ENCODE measurements at regions not wholly inside any gene's neighbourhood (a gene's known extent, or its start where the extent isn't known, plus 50 kb on each side); places are given as distances from the start of the nearest gene placed in this dataset.
"Not testable (repeated sequence)": the region's sequence is repeated elsewhere in the genome, so short reads cannot be mapped to it uniquely, and the experiment has no call there.

- BruUV-seq (replicated peaks); in situ Hi-C loops (cut with MboI; ENCODE audit: low sequenced_read_pairs); H2BK5ac ChIP-seq (ENCODE audit: low read depth, low read length, poor library complexity, severe bottlenecking); H3K56ac ChIP-seq (ENCODE audit: extremely low read depth, insufficient read depth, low read length); H4K8ac ChIP-seq (ENCODE audit: low read depth in 2 of 2, low read length in 2 of 2); intact Hi-C loops (cut with micrococcal nuclease); H4K20me1 ChIP-seq (ENCODE audit: insufficient read depth, low read length); H3K36me3 ChIP-seq (ENCODE audit: control insufficient read depth, insufficient read depth, low read length); POLR2A ChIA-PET (ENCODE audit: unreplicated experiment); H3K4me3 ChIP-seq (ENCODE audit: insufficient read depth, low read depth, low read length); DNase-seq; H2AFZ ChIP-seq (replicated peaks; ENCODE audit: low read length, poor library complexity); H3K27me3 ChIP-seq (ENCODE audit: control insufficient read depth, insufficient read depth, low read length); H4K91ac ChIP-seq (ENCODE audit: insufficient read depth, low read depth, low read length); dilution Hi-C loops (cut with HindIII; ENCODE audit: low sequenced_read_pairs, unreplicated experiment); H3K23ac ChIP-seq (ENCODE audit: low read depth, low read length); H3K9me1 ChIP-seq (ENCODE audit: insufficient read depth, low read length); H3K18ac ChIP-seq (ENCODE audit: low read depth, low read length); H4K5ac ChIP-seq (ENCODE audit: low read depth, low read length); CTCF ChIA-PET; H3K27ac ChIP-seq (ENCODE audit: insufficient read depth, low read length); H2BK15ac ChIP-seq (ENCODE audit: low read depth, low read length); H3K9ac ChIP-seq (ENCODE audit: low read depth, low read length); H2BK120ac ChIP-seq (ENCODE audit: low read depth, low read length); H3K4ac ChIP-seq (ENCODE audit: low read depth, low read length); H3K79me1 ChIP-seq (ENCODE audit: low read depth in 1 of 2, low read length in 2 of 2); H2BK20ac ChIP-seq (ENCODE audit: low read depth, low read length); H2AK5ac ChIP-seq (ENCODE audit: low read depth, low read length); ATAC-seq (ENCODE audit: low read depth); H3K14ac ChIP-seq (replicated peaks; ENCODE audit: low read depth, low read length); H3K4me1 ChIP-seq (ENCODE audit: control insufficient read depth, insufficient read depth, low read length); H3K9me3 ChIP-seq (ENCODE audit: control insufficient read depth, insufficient read depth, low read length); H2AK9ac ChIP-seq (replicated peaks; ENCODE audit: low read depth, low read length, poor library complexity); H3K4me2 ChIP-seq (ENCODE audit: low read depth, low read length): not testable (repeated sequence)
Observed at GRCh38 chr20:30533653-30534052, 723.8 kb upstream of the DEFB115 start.

GRCh38 chr20:30537459-30537858 lies 720.0 kb upstream of the DEFB115 start:
- H3K27ac ChIP-seq (ENCODE audit: insufficient read depth, low read length); H3K4me2 ChIP-seq (ENCODE audit: low read depth, low read length); H2BK20ac ChIP-seq (ENCODE audit: low read depth, low read length); BruUV-seq (replicated peaks); H3K14ac ChIP-seq (replicated peaks; ENCODE audit: low read depth, low read length); CTCF ChIA-PET; H3K18ac ChIP-seq (ENCODE audit: low read depth, low read length); H3K27me3 ChIP-seq (ENCODE audit: control insufficient read depth, insufficient read depth, low read length); H3K36me3 ChIP-seq (ENCODE audit: control insufficient read depth, insufficient read depth, low read length); H2AK5ac ChIP-seq (ENCODE audit: low read depth, low read length); H3K79me1 ChIP-seq (ENCODE audit: low read depth in 1 of 2, low read length in 2 of 2); in situ Hi-C loops (cut with MboI; ENCODE audit: low sequenced_read_pairs); H3K56ac ChIP-seq (ENCODE audit: extremely low read depth, insufficient read depth, low read length); H3K9ac ChIP-seq (ENCODE audit: low read depth, low read length); H2AK9ac ChIP-seq (replicated peaks; ENCODE audit: low read depth, low read length, poor library complexity); POLR2A ChIA-PET (ENCODE audit: unreplicated experiment); H3K4me1 ChIP-seq (ENCODE audit: control insufficient read depth, insufficient read depth, low read length); H3K9me1 ChIP-seq (ENCODE audit: insufficient read depth, low read length); DNase-seq; H3K4ac ChIP-seq (ENCODE audit: low read depth, low read length); H4K20me1 ChIP-seq (ENCODE audit: insufficient read depth, low read length); H4K91ac ChIP-seq (ENCODE audit: insufficient read depth, low read depth, low read length); H3K23ac ChIP-seq (ENCODE audit: low read depth, low read length); H4K5ac ChIP-seq (ENCODE audit: low read depth, low read length); H3K4me3 ChIP-seq (ENCODE audit: insufficient read depth, low read depth, low read length); H4K8ac ChIP-seq (ENCODE audit: low read depth in 2 of 2, low read length in 2 of 2); H2BK120ac ChIP-seq (ENCODE audit: low read depth, low read length); H3K9me3 ChIP-seq (ENCODE audit: control insufficient read depth, insufficient read depth, low read length); H2AFZ ChIP-seq (replicated peaks; ENCODE audit: low read length, poor library complexity); intact Hi-C loops (cut with micrococcal nuclease); H2BK5ac ChIP-seq (ENCODE audit: low read depth, low read length, poor library complexity, severe bottlenecking); H2BK15ac ChIP-seq (ENCODE audit: low read depth, low read length); dilution Hi-C loops (cut with HindIII; ENCODE audit: low sequenced_read_pairs, unreplicated experiment): not testable (repeated sequence)
- 45% methylated on average over 16 of the region's 20 CpGs; no CpG with 5 or more reads in 1 of the 2 experiments for WGBS, 2 experiments (ENCODE audit: extremely low coverage in 2 of 2, insufficient read length in 1 of 2)
- peak; percentile 62 for ATAC-seq (ENCODE audit: low read depth)
